GM19025 (cell line): ENCODE measurements at regions not wholly inside any gene's neighbourhood (a gene's known extent, or its start where the extent isn't known, plus 50 kb on each side); places are given as distances from the start of the nearest gene placed in this dataset.
A peak's percentile ranks its signal among the peaks of the same experiment; 100 is the strongest.
"Not testable (repeated sequence)": the region's sequence is repeated elsewhere in the genome, so short reads cannot be mapped to it uniquely, and the experiment has no call there.

ENCODE experiments used
- ATAC-seq: cut with Tn5 transposase; IDR thresholded peaks from one replicate; pipeline ENCODE4 v1.9.1; 2021; ENCODE audit warnings: mild to moderate bottlenecking, low read depth, moderate library complexity; ENCODE audit not compliant: unreplicated experiment

- no peak for ATAC-seq
Observed at GRCh38 chr3:98644168-98644567, 50.8 kb upstream of the CPOX start.

- no peak for ATAC-seq
Observed at GRCh38 chr3:98645039-98645438, 51.6 kb upstream of the CPOX start.

- no peak for ATAC-seq
Observed at GRCh38 chr3:98646680-98647079, 53.3 kb upstream of the CPOX start.

- ATAC-seq, result no peak
Observed at GRCh38 chr3:98647197-98647596, 53.8 kb upstream of the CPOX start.

- ATAC-seq, result no peak
Observed at GRCh38 chr3:98650971-98651779, 57.8 kb upstream of the CPOX start.

- ATAC-seq, result no peak
Observed at GRCh38 chr3:98651780-98652077, 58.3 kb upstream of the CPOX start.

- no peak for ATAC-seq
Observed at GRCh38 chr3:98655666-98656065, 62.3 kb upstream of the CPOX start.

GRCh38 chr3:98657457-98657856 lies 64.0 kb upstream of the CPOX start:
- peak; percentile 97 for ATAC-seq

- no peak for ATAC-seq
Observed at GRCh38 chr3:98662699-98663098, 69.3 kb upstream of the CPOX start.

GRCh38 chr3:98670020-98670419 lies 76.6 kb upstream of the CPOX start:
- ATAC-seq, result no peak

- no peak for ATAC-seq
Observed at GRCh38 chr3:98679986-98680385, 83.2 kb upstream of the ST3GAL6 start.

- no peak for ATAC-seq
Observed at GRCh38 chr3:98680723-98681122, 82.4 kb upstream of the ST3GAL6 start.

GRCh38 chr3:98681486-98681885 lies 81.7 kb upstream of the ST3GAL6 start:
- no peak for ATAC-seq

- not testable (repeated sequence) for ATAC-seq
Observed at GRCh38 chr3:98682391-98682790, 80.7 kb upstream of the ST3GAL6 start.

GRCh38 chr3:98688363-98688762 lies 74.8 kb upstream of the ST3GAL6 start:
- ATAC-seq, result no peak

- ATAC-seq, result no peak
Observed at GRCh38 chr3:98690876-98691275, 72.3 kb upstream of the ST3GAL6 start.

- ATAC-seq, result no peak
Observed at GRCh38 chr3:98691897-98692296, 71.2 kb upstream of the ST3GAL6 start.

- no peak for ATAC-seq
Observed at GRCh38 chr3:98692787-98693473, 70.2 kb upstream of the ST3GAL6 start.

GRCh38 chr3:98695796-98696195 lies 67.3 kb upstream of the ST3GAL6 start:
- ATAC-seq, result no peak

GRCh38 chr3:98696296-98696695 lies 66.8 kb upstream of the ST3GAL6 start:
- not testable (repeated sequence) for ATAC-seq

GRCh38 chr3:98697225-98697624 lies 65.9 kb upstream of the ST3GAL6 start:
- no peak for ATAC-seq

- ATAC-seq, result no peak
Observed at GRCh38 chr3:98699132-98699531, 64.0 kb upstream of the ST3GAL6 start.
